ENCODE measurements at regions not wholly inside any gene's neighbourhood (a gene's known extent, or its start where the extent isn't known, plus 50 kb on each side); places are given as distances from the start of the nearest gene placed in this dataset.

DNA sequence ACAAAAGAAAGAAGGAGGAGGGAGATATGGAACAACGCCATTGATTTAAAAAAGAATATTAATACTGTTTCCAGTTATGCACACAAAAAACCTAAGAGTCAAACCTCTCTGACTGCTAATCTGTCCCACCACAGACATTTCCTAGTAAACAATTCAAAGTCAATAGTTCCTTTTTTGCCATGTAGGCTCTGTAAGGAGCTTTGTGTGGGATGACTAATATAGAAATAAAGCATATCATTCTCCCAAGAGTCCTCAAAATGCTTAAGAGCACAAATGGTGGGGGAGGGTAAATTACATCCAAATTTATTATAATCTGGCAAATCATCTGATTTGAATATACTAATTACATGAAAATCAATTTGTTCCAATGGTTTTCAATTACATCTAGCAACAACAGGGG, 155.9 kb upstream of the CNTN4 start:
- TF ChIP-seq, protein P1, sequence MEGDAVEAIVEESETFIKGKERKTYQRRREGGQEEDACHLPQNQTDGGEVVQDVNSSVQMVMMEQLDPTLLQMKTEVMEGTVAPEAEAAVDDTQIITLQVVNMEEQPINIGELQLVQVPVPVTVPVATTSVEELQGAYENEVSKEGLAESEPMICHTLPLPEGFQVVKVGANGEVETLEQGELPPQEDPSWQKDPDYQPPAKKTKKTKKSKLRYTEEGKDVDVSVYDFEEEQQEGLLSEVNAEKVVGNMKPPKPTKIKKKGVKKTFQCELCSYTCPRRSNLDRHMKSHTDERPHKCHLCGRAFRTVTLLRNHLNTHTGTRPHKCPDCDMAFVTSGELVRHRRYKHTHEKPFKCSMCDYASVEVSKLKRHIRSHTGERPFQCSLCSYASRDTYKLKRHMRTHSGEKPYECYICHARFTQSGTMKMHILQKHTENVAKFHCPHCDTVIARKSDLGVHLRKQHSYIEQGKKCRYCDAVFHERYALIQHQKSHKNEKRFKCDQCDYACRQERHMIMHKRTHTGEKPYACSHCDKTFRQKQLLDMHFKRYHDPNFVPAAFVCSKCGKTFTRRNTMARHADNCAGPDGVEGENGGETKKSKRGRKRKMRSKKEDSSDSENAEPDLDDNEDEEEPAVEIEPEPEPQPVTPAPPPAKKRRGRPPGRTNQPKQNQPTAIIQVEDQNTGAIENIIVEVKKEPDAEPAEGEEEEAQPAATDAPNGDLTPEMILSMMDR (IDR thresholded peaks at IDR 0.05), result no peak
- TF ChIP-seq POLR2AphosphoS5 (IDR thresholded peaks at IDR 0.05) (no peak), POLR2A (IDR thresholded peaks at IDR 0.05) (no peak)
